NCI-H526 (cell line): ENCODE measurements at regions not wholly inside any gene's neighbourhood (a gene's known extent, or its start where the extent isn't known, plus 50 kb on each side); places are given as distances from the start of the nearest gene placed in this dataset.
A peak's percentile ranks its signal among the peaks of the same experiment; 100 is the strongest.
"Not testable (repeated sequence)": the region's sequence is repeated elsewhere in the genome, so short reads cannot be mapped to it uniquely, and the experiment has no call there.

Source experiments
- DNase-seq, 2 experiments: peaks; one replicate each; lab custom pipeline; 2025; lab: John Stamatoyannopoulos, UW

DNA sequence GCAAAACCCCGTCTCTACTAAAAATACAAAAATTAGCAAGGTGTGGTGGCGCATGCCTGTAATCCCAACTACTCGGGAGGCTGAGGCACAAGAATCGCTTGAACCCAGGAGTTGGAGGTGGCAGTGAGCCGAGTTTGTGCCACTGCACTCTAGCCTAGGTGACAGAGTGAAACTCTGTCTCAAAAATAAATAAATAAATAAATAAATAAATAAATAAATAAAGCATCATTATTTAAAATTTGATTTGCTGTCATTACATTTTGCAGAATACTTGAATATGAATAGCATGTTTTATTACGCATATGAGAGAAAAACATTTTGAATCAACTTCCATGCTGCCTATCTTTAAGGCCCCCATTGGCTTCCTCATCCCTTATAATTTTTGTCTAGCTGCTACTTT lies 53.4 kb upstream of the MED14 start:
- not testable (repeated sequence) for DNase-seq

DNA sequence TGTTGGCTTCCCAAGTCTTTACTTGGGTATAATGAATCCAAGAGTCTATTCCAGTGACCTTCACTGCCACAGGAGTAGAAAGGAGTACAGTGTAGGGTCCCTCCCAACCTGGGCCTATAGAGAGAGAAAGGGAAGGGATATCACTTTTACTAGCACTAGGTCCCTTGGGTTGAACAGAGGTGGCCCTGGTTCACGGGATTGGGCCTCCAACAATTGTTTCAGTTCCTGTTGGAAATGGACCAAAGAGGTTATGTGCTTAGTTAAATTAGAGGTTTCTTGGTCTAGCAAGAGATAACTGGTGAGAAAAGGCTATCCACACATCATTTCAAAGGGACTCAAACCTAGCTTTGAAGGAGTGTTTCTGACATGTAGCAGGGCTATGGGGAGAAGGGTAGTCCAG lies 57.1 kb upstream of the MED14 start:
- DNase-seq, result no peak

DNA sequence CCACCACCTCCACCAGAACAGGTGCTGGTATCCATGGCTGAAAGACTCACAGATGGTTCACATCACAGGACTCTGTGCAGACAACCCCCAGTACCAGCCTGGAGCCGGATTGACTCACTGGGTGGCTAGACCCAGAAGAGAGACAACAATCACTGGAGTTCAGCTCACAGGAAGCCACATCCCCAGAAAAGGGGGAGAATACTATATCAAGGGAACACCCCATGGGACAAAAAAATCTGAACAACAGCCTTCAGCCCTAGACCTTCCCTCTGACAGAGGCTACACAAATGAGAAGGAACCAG lies 59.4 kb upstream of the MED14 start:
- not testable (repeated sequence) for DNase-seq

DNA sequence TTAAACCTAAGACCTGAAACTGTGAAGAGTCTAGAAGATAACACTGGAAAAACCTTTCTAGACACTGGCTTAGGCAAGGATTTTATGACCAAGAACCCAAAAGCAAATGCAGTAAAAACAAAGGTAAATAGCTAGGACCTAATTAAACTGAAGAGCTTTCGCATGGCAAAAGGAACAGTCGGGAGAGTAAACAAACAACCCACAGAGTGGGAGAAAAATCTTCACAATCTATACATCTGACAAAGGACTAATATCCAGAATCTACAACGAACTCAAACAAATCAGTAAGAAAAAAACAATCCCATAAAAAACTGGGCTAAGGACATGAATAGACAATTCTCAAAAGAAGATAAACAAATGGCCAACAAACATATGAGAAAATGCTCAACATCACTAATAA lies 64.4 kb upstream of the MED14 start:
- not testable (repeated sequence) for DNase-seq

DNA sequence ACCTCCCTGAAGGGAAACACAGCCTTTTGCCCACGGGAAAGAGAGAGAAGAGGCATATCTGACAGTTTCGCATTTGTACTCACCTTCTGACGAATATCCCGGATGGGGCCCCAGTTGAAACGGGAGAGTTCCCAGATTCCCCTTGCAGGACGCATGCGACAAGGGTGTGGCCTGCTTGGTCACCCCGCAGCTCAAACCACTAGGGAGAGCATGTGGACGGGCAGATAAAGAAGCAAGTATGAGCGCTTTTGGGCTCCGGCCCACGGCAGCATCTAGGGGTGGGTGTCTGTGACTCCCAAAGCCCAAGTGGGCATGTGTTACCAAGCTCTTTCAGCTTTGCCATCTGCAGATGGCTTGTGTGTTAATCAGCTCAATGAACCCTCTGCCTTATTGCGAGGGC lies 70.1 kb upstream of the MED14 start:
- DNase-seq, result no peak

DNA sequence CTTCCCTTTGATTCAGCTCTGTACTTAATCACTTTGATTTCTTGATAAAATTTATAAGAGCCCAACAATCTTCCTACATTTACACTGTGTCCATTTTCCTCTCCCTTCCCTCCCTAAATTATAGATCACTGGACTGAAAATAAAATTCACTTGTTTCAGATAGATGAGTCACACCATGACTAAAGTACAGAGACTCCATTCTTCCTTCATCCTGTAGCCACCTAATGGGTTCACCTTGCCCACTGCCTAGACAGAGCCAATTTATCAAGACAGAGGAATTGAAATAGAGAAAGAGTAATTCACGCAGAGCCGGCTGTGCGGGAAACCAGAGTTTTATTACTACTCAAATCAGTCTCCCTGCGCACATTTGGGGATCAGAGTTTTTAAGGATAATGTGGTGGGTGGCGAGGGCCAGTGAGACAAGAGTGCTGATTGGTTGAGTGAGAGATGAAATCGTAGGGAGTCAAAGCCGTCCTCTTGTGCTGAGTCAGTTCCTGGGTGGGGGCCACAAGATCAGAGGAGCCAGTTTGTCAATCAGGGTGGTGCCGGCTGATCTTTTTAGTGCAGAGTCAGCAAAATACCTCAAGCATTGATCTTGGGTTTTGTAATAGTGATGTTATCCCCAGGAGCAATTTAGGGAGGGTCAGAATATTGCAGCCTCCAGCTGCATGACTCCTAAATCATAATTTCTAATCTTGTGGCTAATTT lies 71.3 kb upstream of the MED14 start:
- DNase-seq, result no peak

DNA sequence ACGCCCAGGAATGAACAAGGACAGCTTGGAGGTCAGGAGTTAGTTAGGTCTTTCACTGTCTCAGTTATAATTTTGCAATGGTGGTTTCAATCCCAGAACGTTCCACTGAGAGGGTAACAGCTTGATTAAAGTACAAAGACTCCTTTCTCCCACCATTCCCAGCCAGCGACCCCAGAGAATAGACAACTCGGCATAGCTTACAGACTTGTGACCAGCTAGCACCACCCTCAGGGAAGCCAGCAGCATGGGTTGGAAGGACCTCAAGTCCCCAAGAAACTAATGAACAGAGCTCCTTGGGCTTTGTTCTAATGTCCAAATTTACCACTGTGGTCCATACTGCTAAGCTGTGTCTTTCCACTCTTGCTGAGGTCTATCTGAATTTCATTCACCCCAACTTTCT lies 72.0 kb upstream of the MED14 start:
- no peak for DNase-seq

DNA sequence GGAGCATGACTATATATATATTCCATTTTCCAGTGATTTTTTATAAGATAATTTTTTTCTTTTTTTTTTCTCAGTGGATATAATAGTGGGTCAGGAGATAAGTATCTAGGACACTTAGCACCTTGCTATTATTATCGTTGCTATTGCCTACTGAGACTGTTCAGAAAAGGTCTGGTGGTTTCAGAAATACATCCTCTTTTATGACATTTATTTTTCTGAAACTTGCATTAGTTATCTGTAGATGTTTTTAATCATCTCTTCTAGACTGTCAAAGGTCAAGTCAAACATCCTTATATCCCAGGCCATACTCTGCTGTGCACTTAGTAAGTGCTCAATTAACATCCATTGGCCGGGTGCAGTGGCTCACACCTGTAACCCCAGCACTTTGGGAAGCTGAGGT lies 72.9 kb upstream of the MED14 start:
- DNase-seq, result no peak

DNA sequence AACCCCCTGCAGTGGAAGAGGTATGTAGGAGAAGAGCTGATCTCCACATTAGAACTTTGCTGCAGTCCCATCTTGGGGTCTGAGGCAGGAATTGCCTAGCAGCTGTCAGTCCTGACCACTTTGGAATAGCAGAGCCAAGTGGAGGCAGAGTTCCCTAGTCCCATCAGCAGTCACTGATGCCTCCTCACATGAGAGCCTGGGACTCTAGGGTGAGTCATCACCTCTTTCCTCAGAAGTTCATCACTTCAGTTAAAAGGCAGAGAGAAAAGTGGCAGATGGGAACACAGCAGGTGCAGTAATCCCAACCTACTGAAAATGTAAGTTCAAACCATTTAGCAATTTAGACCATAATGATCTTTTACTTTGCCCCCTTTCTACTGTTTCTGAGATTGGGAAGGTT lies 73.9 kb upstream of the MED14 start:
- no peak for DNase-seq

DNA sequence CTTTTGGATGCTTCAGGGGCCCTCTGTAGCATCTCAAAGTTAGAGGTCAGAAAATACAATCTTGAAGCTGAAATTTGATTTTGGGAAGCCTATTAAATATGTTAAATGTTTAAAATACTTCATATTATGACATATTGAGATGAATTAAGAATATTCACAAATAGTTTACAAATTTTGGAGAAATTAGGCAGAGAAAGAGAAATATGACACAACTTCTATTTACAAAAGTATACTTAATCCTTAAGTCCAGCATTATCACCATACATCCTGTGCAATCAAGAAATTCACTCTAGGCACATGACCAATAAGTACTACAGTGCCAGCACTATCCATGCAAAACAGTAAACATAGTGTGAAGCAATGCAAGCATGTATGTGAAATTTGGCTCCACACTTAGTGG lies 79.7 kb upstream of the MED14 start:
- not testable (repeated sequence) for DNase-seq

DNA sequence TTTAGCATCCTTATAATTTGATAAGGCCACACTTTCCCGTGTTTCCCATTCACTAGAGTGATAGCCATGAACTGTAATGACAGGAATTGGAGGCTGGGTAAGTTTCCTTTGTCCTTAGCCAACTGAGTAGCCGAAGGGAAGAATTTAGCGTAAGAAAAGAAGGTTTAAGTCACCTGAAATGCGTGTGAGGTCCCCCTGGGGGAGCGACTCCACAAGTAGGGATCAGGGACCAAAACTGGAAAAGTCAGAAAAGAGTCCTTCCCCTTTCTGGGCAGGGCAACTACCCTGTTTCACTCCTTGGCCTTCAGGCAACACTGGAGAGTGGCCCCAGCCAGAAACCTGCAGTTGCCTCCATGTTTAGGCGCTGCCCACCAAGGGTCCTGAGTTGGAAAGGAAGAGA lies 81.6 kb upstream of the MED14 start:
- no peak for DNase-seq

DNA sequence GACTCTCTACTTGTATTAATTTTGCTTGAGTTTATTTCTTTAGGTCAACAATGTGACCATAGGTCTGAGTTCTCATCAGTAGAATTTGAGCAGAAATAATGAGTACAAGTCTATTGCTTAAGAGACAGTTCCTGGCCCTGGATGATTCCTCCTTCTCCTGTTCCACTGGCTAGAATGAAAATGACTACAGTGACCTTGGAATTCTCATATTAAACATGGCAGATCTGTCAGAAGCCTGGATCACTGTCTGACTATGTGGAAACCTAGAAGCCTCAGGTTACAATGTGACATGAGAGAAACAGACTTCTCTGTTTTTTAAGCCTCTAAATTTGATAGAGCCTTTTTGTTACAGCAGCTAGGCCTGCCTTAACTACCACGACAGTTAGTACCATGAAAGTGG lies 82.9 kb upstream of the MED14 start:
- DNase-seq, result no peak

DNA sequence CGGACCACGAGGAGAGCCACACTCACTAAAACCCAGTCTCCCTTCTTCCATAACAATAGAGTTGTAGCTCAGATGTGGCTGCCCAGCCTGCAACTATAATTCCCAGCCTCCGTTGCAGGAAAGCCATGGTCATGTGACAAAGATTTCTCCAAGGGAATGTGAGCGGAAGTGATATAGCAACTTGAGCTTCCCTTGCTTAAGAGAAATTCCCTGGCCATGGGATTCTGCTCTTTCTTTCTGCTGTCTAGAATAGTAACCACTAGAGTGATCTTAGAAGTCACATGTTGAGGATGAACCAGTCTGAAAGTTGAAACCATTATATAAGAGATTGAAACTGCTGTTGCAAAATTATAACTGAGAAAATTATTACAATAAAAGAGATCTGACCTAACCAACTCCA lies 86.4 kb upstream of the MED14 start:
- no peak for DNase-seq

DNA sequence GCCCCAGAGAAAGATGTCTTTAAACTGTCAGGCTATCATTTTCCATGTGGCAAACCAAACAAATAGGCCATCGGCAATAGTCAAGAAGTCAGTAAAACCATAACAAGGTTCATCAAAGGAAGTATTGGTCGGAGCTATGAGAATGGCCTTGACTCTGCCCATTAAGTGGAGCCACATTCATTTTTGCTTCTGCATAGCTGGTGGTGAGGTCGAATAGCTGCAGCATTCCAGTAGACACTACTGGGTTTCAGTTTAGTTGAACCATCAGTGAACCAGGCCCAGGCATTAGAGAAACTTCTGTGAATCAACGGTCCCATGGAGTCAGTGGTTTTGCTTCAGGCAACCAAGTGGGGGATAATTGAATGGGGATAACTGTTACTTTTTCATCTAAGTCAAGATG lies 92.0 kb upstream of the MED14 start:
- no peak for DNase-seq

DNA sequence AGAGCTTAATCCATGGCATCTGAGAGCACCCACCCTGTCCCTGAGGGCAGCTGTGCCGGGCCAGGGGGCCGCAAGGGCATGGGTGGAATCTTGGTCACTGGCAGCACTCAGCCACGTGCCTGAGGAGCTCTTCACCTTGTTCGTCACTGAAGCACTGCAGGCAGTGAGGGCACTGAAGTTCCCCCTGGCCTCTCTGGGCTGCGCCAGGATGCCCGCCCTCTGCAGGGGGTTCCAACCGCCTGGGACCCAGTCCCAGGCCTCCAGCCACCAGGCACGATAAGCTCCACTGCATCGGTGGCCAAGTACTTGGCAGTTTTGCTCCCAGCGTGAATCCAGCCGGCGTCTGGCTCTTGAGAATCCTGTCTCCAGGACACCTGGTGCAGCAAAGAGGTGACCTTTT lies 96.4 kb upstream of the MED14 start:
- DNase-seq, result no peak

DNA sequence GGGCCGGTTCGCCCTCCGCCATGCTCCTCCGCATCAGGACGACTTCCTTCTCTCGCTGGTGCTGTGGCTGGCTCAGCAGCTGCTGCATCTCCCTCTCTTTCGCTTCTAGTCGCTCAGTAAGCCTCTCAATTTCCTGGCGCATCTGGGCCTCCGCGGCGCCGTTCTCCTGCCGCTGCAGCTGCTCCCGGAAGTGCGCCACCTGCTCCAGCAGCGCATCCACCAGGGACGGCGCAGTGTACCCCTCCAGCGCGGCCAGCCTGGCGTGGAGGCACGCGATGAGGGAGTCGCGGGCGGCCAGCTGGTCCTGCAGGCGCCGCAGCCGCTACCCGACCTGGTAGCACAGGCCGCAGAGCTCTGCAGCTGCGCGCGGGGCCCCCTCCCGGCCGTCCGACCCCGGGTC lies 97.4 kb upstream of the MED14 start:
- DNase-seq, result no peak

DNA sequence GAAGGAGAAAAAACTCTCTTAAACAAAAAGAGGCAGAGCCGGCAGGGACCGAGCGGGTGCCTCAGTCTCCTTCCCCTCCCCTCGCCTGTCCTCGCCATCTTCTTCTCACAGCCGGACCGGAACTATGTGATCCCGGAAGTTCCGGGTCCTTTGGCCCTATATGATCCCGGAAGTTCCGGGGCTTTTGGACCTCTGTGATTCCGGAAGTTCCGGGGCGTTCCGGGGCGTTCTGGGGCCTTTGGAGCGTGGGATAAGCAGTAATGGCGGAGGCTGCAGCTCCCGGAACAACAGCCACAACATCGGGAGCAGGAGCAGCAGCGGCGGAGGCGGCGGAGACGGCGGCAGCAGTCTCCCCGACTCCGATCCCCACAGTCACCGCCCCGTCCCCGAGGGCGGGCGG lies 98.9 kb upstream of the MED14 start:
- DNase-seq, result no peak

DNA sequence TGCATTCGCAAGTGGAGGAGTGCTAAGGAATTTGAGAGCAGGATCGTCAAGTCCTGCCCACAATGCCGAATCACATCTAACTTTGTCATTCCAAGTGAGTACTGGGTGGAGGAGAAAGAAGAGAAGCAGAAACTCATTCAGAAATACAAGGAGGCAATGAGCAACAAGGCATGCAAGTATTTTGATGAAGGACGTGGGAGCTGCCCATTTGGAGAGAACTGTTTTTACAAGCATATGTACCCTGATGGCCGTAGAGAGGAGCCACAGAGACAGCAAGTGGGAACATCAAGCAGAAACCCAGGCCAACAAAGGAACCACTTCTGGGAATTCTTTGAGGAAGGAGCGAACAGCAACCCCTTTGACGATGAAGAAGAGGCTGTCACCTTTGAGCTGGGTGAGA lies 100.2 kb upstream of the MED14 start:
- no peak for DNase-seq

DNA sequence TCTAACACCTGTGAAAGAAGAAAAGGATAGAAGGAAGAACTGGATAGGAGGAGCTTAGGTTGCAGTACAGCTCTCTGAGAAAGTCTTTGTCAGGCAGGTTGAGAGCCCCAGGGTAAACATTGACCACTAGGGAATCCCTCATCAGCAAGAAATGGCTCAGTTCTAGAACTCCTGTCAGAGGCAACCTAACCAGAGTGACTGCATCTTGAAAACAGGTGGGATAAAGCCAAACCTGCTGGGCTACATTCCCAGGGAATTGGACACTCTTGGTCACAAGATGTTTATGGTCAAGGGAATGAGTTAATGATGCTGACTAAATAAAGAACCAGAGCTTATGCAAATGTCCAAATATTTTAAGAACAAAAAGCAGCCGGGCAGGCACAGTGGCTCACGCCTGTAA lies 108.3 kb upstream of the MED14 start:
- no peak for DNase-seq

DNA sequence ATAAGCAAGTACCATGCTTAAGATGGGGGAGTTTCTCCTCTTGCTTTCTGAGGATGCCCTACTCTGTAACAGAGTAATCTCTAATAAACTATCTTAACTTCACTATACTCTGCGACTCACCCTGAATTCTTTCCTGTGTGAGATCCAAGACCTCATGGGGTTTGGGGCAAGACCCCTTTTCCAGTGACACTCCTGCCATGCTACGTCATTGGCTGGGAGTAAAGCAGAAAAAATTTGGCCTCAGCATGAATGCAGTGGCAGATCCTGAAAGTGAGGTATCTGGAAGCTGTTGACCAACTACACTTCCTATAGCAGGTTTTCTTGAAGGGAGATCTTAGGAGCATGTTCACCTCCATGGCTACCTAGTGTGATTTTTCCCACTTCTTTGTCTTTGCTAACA lies 109.1 kb upstream of the MED14 start:
- no peak for DNase-seq

DNA sequence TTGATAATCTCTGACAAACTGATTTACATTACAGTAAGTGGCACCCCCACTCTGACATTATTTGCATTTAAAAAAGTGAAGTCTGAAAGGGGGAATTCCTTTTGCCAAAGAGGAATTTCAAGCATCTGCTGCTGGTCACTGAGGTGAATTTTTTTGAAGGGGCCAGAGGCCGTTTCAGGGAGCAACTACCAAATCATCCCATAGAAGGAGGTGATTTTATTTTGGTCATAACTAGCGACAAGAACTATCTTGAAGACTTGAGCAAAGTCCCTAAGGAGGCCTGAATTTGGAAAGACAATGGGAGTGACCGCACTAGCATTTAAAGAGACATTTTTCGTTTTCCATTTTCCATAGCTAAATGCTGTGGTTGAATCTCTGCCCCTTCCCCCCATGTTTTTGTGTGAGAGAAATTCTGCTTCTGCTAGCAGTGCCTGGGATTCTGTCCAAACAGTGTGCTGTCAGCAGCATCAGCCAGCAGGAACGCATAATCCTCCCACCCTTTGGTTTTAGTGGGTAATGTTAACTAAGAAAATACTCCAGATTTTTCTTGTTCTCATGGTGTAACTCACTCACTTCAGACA lies 110.1 kb upstream of the MED14 start:
- DNase-seq, result no peak

DNA sequence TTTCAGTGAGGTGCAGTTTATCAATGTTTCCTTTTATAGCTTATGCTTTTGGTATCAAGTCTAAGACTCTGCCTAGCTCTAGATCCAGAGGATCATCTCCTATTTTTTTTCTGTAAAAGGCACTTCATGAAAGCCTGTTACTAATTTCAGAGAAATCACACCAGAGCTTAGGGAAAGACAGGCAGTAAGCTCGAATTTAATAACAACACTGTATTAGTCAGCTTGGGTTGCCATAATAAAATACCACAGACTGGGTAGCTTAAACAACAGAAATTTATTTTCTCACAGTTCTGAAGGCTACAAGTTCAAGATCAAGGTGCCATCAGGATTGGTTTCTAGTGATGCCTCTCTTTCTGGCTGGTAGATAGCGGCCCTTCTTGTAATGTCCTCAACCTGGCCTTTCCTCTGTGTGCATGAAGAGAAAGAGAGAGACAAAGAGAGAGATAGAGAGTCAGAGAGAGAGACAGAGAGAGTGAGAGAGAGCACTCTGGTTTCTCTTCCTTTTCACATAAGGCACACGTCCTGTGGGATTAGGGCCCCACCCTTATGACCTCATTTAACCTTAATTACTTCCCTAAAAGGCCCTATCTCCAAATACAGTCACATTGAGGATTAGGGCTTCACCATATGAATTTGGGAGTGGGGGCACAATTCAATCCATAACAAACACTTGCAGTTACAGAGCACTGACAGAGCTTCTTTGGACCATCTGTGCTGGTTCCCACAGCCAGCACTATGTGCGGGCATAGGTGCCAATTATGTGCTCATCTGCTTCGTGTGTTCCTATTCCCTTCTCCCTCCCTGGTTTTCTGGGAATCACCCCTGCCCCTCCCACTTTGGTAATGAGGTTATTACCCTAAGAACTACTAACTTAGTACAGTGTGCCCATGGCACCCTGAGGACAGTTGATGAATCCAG lies 114.8 kb upstream of the MED14 start:
- DNase-seq, result no peak

DNA sequence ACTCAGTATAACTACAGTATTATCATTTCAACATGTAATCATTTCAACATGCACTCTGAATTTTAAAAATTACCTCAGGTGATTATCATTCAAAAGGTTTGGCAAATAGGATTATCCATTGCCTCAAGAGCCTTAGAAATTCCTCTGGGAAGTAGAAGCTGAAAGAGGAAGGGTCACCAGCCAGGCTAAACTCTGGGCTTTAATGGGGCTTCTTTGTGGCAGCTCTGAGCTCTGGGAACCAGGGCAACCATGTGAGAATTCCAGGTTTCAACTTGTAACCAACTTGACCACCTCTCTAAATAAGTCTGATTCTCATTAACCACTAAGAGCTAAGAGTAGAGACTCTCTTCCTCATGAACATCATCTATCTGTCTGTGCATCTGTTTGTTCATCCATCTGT lies 117.2 kb upstream of the MED14 start:
- peak in 1 of 2 experiments; percentile 23 for DNase-seq
